Neural crest cell (in vitro differentiated cells): ENCODE measurements at regions not wholly inside any gene's neighbourhood (a gene's known extent, or its start where the extent isn't known, plus 50 kb on each side); places are given as distances from the start of the nearest gene placed in this dataset.

Experiments
- DNase-seq: peaks from one replicate; pipeline ENCODE4 v3.0.0; 2021; ENCODE audit warnings: low read depth, mixed read lengths, low spot score
- H3K27ac Mint-ChIP-seq: one replicate; pipeline ENCODE4 v1.8.0; 2021; ENCODE audit warnings: mild to moderate bottlenecking, mixed read lengths; ENCODE audit not compliant: unreplicated experiment
- H3K27me3 Mint-ChIP-seq: 2 replicates; pipeline ENCODE4 v1.8.0; 2021; ENCODE audit warnings: low read depth, mild to moderate bottlenecking, mixed read lengths
- H3K36me3 Mint-ChIP-seq: 2 replicates; pipeline ENCODE4 v1.8.0; 2021; ENCODE audit warnings: low read depth, mild to moderate bottlenecking, mixed read lengths
- H3K4me1 Mint-ChIP-seq: 2 replicates; pipeline ENCODE4 v1.8.0; 2021; ENCODE audit warnings: mixed read lengths
- H3K4me3 Mint-ChIP-seq: one replicate; pipeline ENCODE4 v1.8.0; 2021; ENCODE audit warnings: mild to moderate bottlenecking, mixed read lengths
- H3K9me3 Mint-ChIP-seq: 2 replicates; pipeline ENCODE4 v1.8.0; 2021; ENCODE audit warnings: mixed read lengths
- CTCF ChIP-seq: fragments of 200-600 bp; sonication (generic); conservative IDR thresholded peaks from 2 replicates; pipeline ENCODE4 v1.5.0; 2021; ENCODE audit warnings: antibody characterized with exemption, mild to moderate bottlenecking

- no peak for TF ChIP-seq CTCF
- peaks cover 3% of the 10 kb centered on the region for H3K36me3 Mint-ChIP-seq
- H3K27ac Mint-ChIP-seq, result no peak overlapping the region
- H3K4me1 Mint-ChIP-seq, result peaks cover 4% of the 10 kb centered on the region
- no peak overlapping the region for H3K4me3 Mint-ChIP-seq
- no peaks in the 10 kb centered on the region for H3K9me3 Mint-ChIP-seq
- DNase-seq, result no peak
- H3K27me3 Mint-ChIP-seq, result peaks cover 67% of the 10 kb centered on the region
These were observed 176.2 kb upstream of the FOXF1 start for GRCh38 chr16:86334079-86334635.

- DNase-seq, result no peak
- peaks cover 4% of the 10 kb centered on the region for H3K4me1 Mint-ChIP-seq
- TF ChIP-seq CTCF, result no peak
- H3K27ac Mint-ChIP-seq, result no peak overlapping the region
- peaks cover 3% of the 10 kb centered on the region for H3K36me3 Mint-ChIP-seq
- H3K9me3 Mint-ChIP-seq, result no peaks in the 10 kb centered on the region
- H3K4me3 Mint-ChIP-seq, result no peak overlapping the region
- peaks cover 70% of the 10 kb centered on the region for H3K27me3 Mint-ChIP-seq
These were observed 174.8 kb upstream of the FOXF1 start for GRCh38 chr16:86335266-86336172.

GRCh38 chr16:86337138-86337537, 173.2 kb upstream of the FOXF1 start:
- Mint-ChIP-seq H3K27me3 (peaks cover 78% of the 10 kb centered on the region), H3K9me3 (no peaks in the 10 kb centered on the region), H3K4me3 (no peak overlapping the region)

DNA sequence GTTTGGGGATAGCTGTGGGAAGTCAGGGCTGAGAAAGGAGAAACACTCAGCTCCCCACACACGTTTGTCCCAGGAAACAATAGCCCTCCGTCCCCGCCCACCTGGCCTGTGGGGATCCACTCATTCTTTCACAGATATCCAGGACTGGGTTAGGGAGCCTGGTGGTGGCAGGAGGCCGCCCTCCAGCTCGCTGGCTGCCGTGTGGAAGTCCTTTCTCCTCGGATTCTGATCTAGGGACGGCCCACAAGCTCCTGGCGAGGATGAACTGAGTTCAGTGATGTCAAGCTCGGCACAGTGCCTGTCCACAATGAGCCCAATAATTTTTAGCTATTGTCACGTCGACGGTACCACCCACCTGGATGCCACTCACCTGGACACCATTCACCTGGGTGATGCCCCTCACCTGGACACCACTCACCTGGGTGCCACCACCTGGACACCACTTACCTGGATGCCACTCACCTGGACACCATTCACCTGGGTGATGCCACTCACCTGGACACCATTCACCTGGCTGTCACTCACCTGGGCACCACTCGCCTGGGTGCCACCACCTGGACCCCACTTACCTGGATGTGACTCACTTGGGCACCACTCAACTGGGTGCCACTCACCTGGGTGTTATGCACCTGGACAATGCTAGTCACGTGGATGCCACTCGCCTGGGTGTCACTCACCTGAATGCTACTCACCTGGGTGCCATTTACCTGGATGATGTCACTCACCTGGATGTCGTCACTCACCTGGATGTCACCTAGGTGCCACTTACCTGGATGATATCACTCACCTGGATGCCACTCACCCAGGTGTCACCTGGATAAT, 172.5 kb upstream of the FOXF1 start:
- H3K27me3 Mint-ChIP-seq, result peaks cover 78% of the 10 kb centered on the region
- no peak for DNase-seq
- TF ChIP-seq CTCF, result no peak
- no peak overlapping the region for H3K27ac Mint-ChIP-seq
- H3K36me3 Mint-ChIP-seq, result peaks cover 3% of the 10 kb centered on the region
- no peaks in the 10 kb centered on the region for H3K9me3 Mint-ChIP-seq
- peak overlapping the region; percentile 64 for H3K4me3 Mint-ChIP-seq
- peaks cover 4% of the 10 kb centered on the region for H3K4me1 Mint-ChIP-seq

More at GRCh38 chr16:86337138-86337537, 173.2 kb upstream of the FOXF1 start:
- Mint-ChIP-seq H3K27ac (no peak overlapping the region), H3K4me1 (peaks cover 4% of the 10 kb centered on the region), H3K36me3 (peaks cover 3% of the 10 kb centered on the region)
- TF ChIP-seq CTCF, result no peak
- DNase-seq, result no peak

DNA sequence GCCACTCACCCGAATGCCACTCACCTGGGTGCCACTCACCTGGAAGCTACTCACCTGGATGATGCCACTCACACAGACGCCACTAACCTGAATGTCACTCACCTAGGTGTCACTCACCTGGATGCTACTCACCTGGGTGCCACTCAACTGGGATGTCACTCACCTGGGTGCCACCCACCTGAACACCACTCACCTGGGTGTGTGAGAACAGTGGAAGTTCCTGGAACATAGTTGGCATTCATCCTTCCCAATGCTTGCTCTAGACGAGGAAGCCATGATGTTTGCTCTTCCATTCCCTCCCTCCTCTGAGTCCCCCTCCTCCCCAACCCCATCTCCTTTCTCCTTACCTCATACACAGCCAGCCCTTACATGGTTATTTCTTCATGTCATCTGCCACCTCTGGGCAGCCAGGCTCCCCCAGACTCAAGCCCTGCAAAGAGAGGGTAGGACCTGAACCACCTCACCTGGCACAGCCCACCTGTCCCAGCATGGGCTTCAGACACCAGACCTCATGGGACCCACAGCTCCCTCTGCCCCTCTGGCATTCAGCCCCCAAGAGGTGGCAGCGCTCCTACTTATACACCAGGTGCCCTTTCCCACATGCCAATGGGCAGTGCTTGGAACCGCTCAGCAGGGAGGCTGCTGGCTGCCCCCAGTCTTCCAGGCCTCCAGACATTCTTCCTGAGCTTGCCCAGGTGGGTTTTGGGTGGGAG, 171.8 kb upstream of the FOXF1 start:
- DNase-seq, result no peak
- no peaks in the 10 kb centered on the region for H3K9me3 Mint-ChIP-seq
- peaks cover 8% of the 10 kb centered on the region for H3K4me1 Mint-ChIP-seq
- H3K27ac Mint-ChIP-seq, result no peak overlapping the region
- peaks cover 3% of the 10 kb centered on the region for H3K36me3 Mint-ChIP-seq
- peaks cover 79% of the 10 kb centered on the region for H3K27me3 Mint-ChIP-seq
- TF ChIP-seq CTCF, result no peak
- peak overlapping the region; percentile 64 for H3K4me3 Mint-ChIP-seq
